ENCODE measurements at regions not wholly inside any gene's neighbourhood (a gene's known extent, or its start where the extent isn't known, plus 50 kb on each side); places are given as distances from the start of the nearest gene placed in this dataset.
"Not testable (repeated sequence)": the region's sequence is repeated elsewhere in the genome, so short reads cannot be mapped to it uniquely, and the experiment has no call there.

DNA sequence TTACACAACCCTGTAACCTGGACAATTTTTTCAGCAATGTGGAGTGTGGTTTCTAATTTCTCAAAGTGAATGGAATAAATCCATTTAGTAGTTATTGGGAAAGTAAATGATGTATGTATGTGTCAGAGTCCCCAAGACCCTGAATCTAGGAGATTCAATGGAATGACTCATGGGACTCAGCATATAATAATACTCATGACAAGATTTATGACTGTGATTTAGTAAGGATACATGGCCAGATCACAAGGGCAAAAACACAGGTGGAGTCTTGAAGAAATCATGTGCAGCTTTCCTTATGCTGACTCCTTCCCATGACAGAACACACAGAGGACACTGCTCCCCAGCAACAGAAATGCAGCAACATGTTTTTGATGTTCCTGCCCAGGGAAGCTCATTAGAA lies 1877.7 kb upstream of the LRRTM1 start:
- DNase-seq (ENCODE audit: low read depth, low spot score) = no peak
- no peak overlapping the region for H3K9ac ChIP-seq (ENCODE audit: insufficient read length)
- TF ChIP-seq POLR2AphosphoS5 (IDR thresholded peaks at IDR 0.05; ENCODE audit: borderline replicate concordance, low read depth, low read length) = no peak
- no peak for TF ChIP-seq FOXP2 (optimal IDR thresholded peaks at IDR 0.05; ENCODE audit: control extremely low read depth, extremely low read length, insufficient read depth)
- TF ChIP-seq EZH2 (IDR thresholded peaks at IDR 0.05) = no peak
- no peak overlapping the region for H3K27ac ChIP-seq
- no peaks in the 10 kb centered on the region for H3K36me3 ChIP-seq (ENCODE audit: insufficient read depth, low read length)
- H3K4me3 ChIP-seq = no peak overlapping the region
- H3K9me3 ChIP-seq (ENCODE audit: low read depth, low read length) = no peaks in the 10 kb centered on the region

DNA sequence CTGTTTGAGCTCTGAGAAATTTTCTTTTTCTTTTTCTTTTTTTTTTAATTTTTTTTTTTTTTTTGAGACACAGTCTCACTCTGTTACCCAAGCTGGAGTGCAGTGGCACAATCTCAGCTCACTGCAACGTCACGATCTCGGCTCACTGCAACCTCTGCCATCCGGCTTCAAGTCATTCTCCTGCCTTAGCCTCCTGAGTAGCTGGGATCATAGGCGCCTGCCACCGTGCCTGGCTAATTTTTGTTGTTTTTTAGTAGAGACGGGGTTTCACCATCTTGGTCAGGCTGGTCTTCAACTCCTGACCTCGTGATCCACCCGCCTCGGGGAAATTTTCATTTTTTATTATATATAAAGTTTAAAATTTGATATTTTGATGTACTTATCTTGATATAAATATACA lies 1870.7 kb upstream of the LRRTM1 start:
- not testable (repeated sequence) for H3K36me3 ChIP-seq (ENCODE audit: insufficient read depth, low read length); DNase-seq (ENCODE audit: low read depth, low spot score)

DNA sequence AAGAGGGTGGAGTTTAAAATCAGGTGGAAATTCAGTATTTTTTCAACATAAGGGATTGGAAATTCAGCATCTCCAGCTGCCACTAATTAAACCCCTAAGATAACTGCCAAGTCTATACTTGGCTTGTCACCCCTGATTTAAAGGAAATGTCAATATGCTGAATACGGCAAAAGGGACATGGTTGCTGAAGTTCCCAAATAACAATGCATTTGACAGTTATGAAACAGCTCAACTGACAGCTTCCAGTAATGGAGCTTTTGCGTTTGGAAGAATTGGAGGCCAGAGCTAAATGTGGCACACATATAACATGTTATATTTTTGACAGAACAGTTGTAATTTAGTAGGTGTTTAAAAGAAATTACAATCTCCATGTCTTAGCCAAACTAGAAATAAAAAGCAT lies 1867.9 kb upstream of the LRRTM1 start:
- TF ChIP-seq EZH2 (IDR thresholded peaks at IDR 0.05) (no peak), FOXP2 (optimal IDR thresholded peaks at IDR 0.05; ENCODE audit: control extremely low read depth, extremely low read length, insufficient read depth) (no peak), POLR2AphosphoS5 (IDR thresholded peaks at IDR 0.05; ENCODE audit: borderline replicate concordance, low read depth, low read length) (no peak)
- Histone ChIP-seq H3K9me3 (ENCODE audit: low read depth, low read length) (no peaks in the 10 kb centered on the region), H3K9ac (ENCODE audit: insufficient read length) (no peak overlapping the region), H3K36me3 (ENCODE audit: insufficient read depth, low read length) (no peaks in the 10 kb centered on the region), H3K4me3 (no peak overlapping the region), H3K27ac (no peak overlapping the region)
- no peak for DNase-seq (ENCODE audit: low read depth, low spot score)

More for the DNA sequence above, 1870.7 kb upstream of the LRRTM1 start:
- H3K4me3 ChIP-seq; H3K9ac ChIP-seq (ENCODE audit: insufficient read length); H3K27ac ChIP-seq; H3K9me3 ChIP-seq (ENCODE audit: low read depth, low read length): not testable (repeated sequence)

DNA sequence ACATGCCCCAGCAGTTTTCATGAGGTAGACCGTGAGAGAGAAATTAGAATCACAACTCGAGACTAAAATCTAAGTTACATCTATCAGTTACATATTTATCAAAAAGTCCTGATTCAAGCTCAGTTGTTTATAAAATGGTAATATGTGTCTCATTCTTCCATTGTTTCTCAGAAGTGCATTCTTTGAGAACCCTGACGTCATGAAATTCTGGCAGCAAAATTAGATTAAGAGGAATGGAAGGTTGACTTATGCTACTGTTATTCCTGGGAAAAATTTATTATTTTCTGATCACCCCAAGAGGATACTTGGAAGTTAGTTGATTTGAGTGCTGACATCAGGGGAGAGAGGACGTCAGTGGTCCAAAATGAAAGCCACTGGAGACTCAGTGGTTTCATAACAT lies 1864.8 kb upstream of the LRRTM1 start:
- no peak for TF ChIP-seq FOXP2 (optimal IDR thresholded peaks at IDR 0.05; ENCODE audit: control extremely low read depth, extremely low read length, insufficient read depth)
- no peak for TF ChIP-seq POLR2AphosphoS5 (IDR thresholded peaks at IDR 0.05; ENCODE audit: borderline replicate concordance, low read depth, low read length)
- TF ChIP-seq EZH2 (IDR thresholded peaks at IDR 0.05) = no peak
- H3K9me3 ChIP-seq (ENCODE audit: low read depth, low read length) = no peaks in the 10 kb centered on the region
- no peak for DNase-seq (ENCODE audit: low read depth, low spot score)

DNA sequence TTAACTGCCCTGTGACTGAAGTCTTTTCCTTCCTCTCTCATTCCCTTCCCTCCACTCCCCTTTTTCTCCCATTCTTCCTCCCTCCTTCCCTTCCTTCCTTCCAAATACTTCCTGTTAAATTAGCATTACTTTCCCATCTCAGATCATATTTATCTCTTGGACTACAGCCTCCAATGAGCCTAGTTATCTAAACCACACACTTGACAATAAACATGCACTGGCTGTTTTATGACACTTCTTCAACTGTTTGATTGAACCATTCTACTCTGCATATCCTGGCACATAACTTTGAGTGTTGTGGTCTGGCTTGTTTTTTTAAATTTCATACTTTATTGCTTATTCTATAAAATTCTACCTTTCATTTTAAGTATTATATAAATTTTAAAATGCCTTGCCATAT lies 1860.8 kb upstream of the LRRTM1 start:
- TF ChIP-seq POLR2AphosphoS5 (IDR thresholded peaks at IDR 0.05; ENCODE audit: borderline replicate concordance, low read depth, low read length) = no peak
- TF ChIP-seq FOXP2 (optimal IDR thresholded peaks at IDR 0.05; ENCODE audit: control extremely low read depth, extremely low read length, insufficient read depth) = no peak
- TF ChIP-seq EZH2 (IDR thresholded peaks at IDR 0.05) = no peak
- no peaks in the 10 kb centered on the region for H3K36me3 ChIP-seq (ENCODE audit: insufficient read depth, low read length)
- H3K4me3 ChIP-seq = no peak overlapping the region
- no peak for DNase-seq (ENCODE audit: low read depth, low spot score)
- no peak overlapping the region for H3K9ac ChIP-seq (ENCODE audit: insufficient read length)
- no peaks in the 10 kb centered on the region for H3K9me3 ChIP-seq (ENCODE audit: low read depth, low read length)
- no peak overlapping the region for H3K27ac ChIP-seq

More for the DNA sequence above, 1864.8 kb upstream of the LRRTM1 start:
- no peak overlapping the region for H3K27ac ChIP-seq
- no peaks in the 10 kb centered on the region for H3K36me3 ChIP-seq (ENCODE audit: insufficient read depth, low read length)
- H3K9ac ChIP-seq (ENCODE audit: insufficient read length) = no peak overlapping the region
- no peak overlapping the region for H3K4me3 ChIP-seq

DNA sequence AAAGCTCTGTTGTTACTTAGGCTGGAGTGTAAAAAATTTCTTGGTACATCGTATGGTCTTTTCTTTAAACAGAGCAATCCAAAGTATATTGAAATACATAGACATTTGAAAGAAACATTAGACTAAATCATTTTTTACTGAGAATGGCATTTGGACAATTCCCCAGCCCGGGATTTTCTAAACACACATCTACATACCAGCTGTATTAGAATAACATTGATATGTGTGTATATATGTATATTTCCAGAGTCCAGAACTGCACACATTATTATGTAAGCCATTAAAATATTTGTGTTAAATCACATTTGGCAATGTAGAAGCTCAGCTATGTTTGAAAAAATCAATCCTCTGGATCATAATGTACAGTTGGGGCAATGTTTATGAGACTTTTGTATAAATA lies 1853.6 kb upstream of the LRRTM1 start:
- no peak overlapping the region for H3K27ac ChIP-seq
- no peak overlapping the region for H3K9ac ChIP-seq (ENCODE audit: insufficient read length)
- no peak for TF ChIP-seq FOXP2 (optimal IDR thresholded peaks at IDR 0.05; ENCODE audit: control extremely low read depth, extremely low read length, insufficient read depth)
- TF ChIP-seq POLR2AphosphoS5 (IDR thresholded peaks at IDR 0.05; ENCODE audit: borderline replicate concordance, low read depth, low read length) = no peak
- no peak for TF ChIP-seq EZH2 (IDR thresholded peaks at IDR 0.05)
- no peaks in the 10 kb centered on the region for H3K36me3 ChIP-seq (ENCODE audit: insufficient read depth, low read length)
- H3K4me3 ChIP-seq = no peak overlapping the region
- no peak for DNase-seq (ENCODE audit: low read depth, low spot score)
- H3K9me3 ChIP-seq (ENCODE audit: low read depth, low read length) = no peaks in the 10 kb centered on the region

DNA sequence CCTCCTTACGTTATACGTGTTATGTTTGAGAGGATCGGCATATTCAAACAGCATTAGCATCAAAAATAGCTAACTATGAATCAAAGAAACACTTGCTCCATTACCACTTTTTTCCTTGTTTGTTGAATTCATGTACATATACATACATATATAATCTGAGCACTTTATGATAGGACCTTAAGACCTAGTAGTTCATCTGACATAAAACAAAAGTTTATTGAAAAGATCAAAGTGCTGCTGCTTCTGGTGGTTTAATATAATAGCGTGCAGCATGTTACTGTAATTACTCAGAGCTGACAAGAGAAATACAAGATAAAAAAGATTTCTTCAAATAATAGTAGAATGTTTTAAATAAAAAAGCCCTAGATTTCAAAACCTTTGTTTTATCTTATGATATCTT lies 1850.9 kb upstream of the LRRTM1 start:
- Histone ChIP-seq H3K9me3 (ENCODE audit: low read depth, low read length) (no peaks in the 10 kb centered on the region), H3K27ac (no peak overlapping the region), H3K4me3 (no peak overlapping the region), H3K36me3 (ENCODE audit: insufficient read depth, low read length) (no peaks in the 10 kb centered on the region), H3K9ac (ENCODE audit: insufficient read length) (no peak overlapping the region)
- no peak for DNase-seq (ENCODE audit: low read depth, low spot score)
- TF ChIP-seq FOXP2 (optimal IDR thresholded peaks at IDR 0.05; ENCODE audit: control extremely low read depth, extremely low read length, insufficient read depth) (no peak), EZH2 (IDR thresholded peaks at IDR 0.05) (no peak), POLR2AphosphoS5 (IDR thresholded peaks at IDR 0.05; ENCODE audit: borderline replicate concordance, low read depth, low read length) (no peak)

DNA sequence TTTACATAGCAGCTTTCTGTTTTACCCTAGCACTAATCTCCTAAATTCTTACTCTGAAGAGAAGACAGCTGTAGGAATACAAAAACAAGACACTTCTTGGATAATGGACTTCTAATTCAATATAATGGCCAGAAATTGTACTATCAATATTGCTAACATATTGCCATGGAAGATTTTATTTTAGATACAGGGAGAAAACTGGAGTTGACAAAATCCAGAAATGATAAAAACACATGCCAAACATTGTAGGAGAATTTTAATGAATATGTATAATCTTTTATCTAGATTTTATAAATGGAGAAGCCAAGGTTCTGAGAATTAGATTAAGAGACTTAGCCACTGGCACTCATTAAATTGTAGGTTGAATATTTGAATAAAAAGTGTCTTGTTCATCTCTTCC lies 1838.8 kb upstream of the LRRTM1 start:
- no peaks in the 10 kb centered on the region for H3K9me3 ChIP-seq (ENCODE audit: low read depth, low read length)
- DNase-seq (ENCODE audit: low read depth, low spot score) = no peak
- H3K9ac ChIP-seq (ENCODE audit: insufficient read length) = no peak overlapping the region
- H3K4me3 ChIP-seq = no peak overlapping the region
- H3K27ac ChIP-seq = no peak overlapping the region
- no peak for TF ChIP-seq POLR2AphosphoS5 (IDR thresholded peaks at IDR 0.05; ENCODE audit: borderline replicate concordance, low read depth, low read length)
- TF ChIP-seq EZH2 (IDR thresholded peaks at IDR 0.05) = no peak
- TF ChIP-seq FOXP2 (optimal IDR thresholded peaks at IDR 0.05; ENCODE audit: control extremely low read depth, extremely low read length, insufficient read depth) = no peak
- no peaks in the 10 kb centered on the region for H3K36me3 ChIP-seq (ENCODE audit: insufficient read depth, low read length)

DNA sequence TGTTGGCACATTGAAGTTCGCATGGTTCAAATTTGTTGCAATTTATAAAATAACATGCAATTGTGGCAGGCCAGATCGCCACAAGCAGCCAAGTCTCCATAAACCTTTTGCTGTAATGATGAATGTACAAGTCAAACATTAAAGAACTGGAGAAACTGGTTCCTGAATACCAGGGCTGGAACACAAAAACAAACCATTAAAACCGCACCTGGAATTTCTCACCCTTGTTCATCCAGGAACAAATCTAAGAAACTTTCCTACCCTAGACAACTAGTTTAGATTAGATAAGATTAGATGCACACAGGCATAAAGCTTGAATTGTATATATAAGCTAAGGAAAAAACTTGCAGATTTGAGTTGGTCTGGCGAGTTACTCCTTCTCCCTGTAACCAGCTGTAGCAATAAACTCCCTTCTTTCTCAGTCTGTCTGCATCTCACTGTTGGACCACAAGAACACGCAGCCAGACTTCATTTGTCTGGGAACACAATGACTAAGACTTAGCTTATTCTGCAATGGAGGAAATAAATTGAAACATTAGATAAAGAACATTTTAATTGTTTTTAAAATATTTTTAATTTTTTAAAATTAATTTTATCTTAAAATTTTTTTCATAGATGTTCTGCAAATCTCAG lies 1835.5 kb upstream of the LRRTM1 start:
- Histone ChIP-seq H3K4me3 (no peak overlapping the region), H3K36me3 (ENCODE audit: insufficient read depth, low read length) (no peaks in the 10 kb centered on the region), H3K9ac (ENCODE audit: insufficient read length) (no peak overlapping the region), H3K27ac (no peak overlapping the region), H3K9me3 (ENCODE audit: low read depth, low read length) (no peaks in the 10 kb centered on the region)
- DNase-seq (ENCODE audit: low read depth, low spot score) = no peak
- TF ChIP-seq POLR2AphosphoS5 (IDR thresholded peaks at IDR 0.05; ENCODE audit: borderline replicate concordance, low read depth, low read length) (no peak), FOXP2 (optimal IDR thresholded peaks at IDR 0.05; ENCODE audit: control extremely low read depth, extremely low read length, insufficient read depth) (no peak), EZH2 (IDR thresholded peaks at IDR 0.05) (no peak)

All from SK-N-MC (cell line).